HG02571 (cell line): ENCODE measurements at regions not wholly inside any gene's neighbourhood (a gene's known extent, or its start where the extent isn't known, plus 50 kb on each side); places are given as distances from the start of the nearest gene placed in this dataset.

Experiments used
- ATAC-seq: cut with Tn5 transposase; IDR thresholded peaks from one replicate; pipeline ENCODE4 v1.9.1; 2021; ENCODE audit warnings: mild to moderate bottlenecking, moderate library complexity; ENCODE audit not compliant: unreplicated experiment

DNA sequence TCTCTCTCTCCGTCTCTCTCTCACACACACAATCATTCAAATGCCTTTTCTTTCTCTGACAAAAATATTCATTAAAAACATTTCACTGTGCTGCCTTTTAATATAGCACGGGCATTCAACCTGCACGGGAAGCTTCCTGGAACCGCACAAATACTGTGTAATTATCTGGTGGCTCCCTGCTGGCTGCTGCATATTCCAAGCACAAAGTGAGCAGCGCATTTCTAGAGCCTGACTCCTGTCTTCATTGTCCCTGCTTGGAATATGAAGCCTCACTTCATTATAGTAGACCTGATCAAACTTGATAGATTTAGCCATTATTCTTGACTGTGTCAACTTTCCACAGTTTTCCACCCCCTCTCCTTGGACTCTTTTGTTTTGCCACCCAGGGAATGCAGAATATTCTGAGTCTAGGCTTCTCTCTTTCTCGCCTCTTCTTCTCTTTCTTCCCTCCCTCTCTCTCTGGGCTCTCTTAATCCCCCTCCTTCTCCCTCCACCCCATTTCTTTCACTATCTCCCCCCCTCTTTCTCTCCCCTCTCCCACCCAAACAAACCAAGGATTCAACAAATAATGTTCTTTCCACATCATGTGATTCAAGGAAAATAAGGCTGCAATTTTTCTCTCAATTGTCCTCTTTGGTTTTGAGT lies 672.1 kb upstream of the FANCL start:
- no peak for ATAC-seq

DNA sequence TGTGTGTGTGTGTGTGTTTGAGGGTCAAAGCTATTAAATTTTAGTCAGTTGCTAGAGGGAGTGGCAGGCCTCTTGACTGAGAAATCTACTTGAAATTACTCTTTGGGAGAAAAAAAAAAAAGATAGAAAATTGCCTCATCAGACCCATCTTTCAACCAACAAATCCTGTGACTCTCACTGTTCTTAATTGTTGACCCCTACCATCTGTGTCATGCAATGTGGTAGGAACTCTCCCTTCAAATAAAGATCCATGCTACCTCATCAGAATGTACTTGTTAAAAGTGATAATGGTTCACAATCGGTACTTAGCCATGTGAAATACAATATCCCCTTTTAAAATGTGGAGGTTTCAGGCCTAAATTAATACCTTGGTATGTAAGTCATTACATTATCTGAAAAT lies 670.8 kb upstream of the FANCL start:
- no peak for ATAC-seq

DNA sequence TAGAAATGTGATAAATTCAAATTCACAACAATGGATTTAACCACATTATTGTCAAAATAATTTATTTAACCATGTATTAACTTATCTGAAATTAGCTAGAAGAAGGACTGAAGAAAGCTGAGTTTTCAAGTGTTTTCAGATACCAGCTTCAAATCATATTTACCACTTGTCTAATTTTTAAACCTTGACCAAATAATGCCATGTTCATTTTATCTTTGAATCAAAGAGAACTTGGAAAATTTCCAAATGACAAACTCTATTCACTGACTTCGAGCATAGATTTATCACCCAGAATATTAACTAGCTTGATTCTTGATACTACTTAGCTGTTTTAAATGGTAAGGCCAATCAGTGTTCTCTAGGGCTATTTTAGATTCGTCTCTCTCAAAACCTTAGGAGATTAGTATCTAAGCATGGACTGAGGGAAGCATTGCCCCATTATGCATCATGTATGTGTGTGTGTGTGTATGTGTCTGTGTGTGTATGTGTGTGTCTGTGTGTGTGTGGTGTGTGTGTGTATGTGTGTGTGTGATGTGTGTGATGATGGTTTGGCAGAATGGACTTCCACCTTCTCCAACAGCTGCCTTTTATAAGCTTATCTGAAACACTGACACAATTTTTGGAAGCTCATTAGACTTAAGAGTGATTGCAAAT lies 667.5 kb upstream of the FANCL start:
- no peak for ATAC-seq

DNA sequence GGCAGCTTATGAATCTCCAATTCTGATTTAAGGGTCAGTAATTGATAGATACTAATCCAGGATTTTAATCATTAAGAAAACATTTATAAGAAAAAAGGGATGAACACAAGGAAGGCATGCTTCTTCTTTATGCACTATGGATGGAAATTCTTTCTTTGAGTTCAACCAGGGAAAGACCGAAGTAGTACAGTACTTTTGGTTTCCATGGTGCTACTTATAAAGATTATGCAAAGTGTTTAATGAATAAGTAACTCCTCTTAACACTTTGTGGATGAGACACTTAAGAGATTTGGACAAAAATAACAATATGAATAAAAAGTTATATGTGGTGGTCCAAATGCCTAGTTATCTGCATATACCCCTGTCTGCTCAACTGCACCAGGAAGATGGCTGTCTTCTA lies 666.5 kb upstream of the FANCL start:
- ATAC-seq, result no peak

DNA sequence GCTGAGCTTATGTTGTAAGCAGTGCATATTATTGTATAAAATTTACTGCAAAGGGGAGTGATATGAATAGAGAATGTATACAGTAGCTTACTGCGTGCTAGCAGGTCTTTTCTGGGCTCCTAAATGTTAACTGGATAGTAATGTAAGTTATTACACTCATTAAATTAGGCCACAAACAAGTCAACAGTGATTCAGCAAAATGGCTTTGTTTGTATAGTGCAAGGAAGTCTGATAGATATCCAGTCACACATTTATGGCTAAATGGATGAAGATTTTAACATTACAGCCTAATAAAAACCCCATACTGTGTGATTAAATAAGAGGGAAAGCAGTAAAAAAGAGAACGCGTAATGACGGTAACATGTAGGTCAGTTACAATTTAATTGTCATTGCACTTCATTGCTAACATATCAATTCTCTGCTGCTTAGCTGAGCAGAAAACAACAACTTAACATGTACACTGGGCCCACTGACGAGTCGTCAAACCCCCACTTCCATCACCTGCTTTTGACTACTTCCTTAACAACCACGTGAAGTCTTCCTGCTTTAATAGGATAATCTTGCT lies 665.0 kb upstream of the FANCL start:
- no peak for ATAC-seq

DNA sequence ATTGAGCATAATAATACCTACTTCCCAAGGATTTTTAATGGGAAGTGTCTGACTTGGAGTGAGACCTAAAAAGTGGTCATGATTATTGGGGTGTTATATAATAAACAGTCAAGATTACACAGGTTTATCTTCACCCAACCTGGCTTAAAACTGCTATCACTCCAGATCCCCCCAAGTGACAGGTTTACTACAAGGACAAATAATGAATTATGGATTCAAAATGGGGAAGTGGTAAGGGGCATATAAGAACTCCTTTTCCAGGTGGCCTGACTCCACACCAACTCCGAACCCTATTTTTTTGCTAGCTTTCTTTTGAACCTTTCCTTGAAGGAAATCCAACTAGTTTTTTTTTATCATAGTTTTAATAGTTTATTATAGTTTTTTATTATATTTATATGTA lies 663.0 kb upstream of the FANCL start:
- no peak for ATAC-seq

DNA sequence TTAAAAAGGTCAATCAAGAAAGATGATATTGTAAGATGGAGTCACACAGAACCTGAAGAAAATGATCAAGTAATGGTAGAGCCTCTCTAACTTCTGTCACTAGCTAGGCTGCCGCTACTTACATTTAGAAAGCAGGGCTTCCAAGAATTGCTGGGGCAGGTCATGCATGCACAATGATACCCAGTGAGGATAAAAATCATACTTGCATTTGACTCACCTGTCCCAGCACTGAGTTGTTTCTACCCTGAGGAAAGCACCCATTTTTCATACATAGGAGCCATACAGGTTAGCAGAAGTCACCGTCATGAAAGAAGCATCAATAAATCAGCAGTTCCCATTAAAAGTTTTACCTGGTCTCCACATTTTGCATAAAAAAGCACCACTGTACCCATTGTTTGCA lies 662.3 kb upstream of the FANCL start:
- no peak for ATAC-seq

DNA sequence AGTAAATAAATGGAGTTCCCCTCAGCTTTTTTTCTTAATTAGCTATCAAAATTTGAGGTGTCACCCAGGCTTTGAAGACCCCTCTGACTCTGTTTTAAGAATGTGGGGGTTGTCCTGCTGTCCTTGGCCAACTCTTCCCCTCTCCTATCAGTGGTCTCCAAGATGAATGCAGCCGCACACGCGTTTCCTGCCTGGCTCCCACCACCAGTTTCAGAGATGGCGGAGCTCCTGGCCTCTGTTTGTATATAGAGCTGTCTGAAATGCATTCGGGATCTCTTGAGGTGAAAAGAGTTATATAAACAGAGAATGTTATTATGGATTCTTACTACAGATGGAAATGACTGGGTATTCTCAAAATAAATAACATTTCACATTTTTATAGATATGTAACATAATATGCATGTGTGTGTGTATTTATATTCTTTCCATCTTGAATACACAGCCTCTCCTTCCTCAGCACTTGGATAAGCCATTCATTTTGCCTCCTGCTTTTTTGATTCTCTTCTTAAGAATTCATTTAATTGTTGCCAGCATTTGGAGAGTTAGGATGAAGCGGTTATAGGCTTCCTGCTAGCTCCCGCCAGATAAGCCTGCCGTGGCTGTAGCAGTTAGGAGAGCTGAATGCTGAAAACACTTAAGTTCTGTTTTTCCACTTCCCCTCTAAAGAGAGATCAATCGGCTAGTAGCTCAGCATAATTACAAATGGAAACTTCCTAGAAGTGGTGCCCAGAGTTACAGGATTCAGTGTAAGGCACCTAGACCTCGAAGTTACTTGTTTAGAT lies 659.3 kb upstream of the FANCL start:
- no peak for ATAC-seq

DNA sequence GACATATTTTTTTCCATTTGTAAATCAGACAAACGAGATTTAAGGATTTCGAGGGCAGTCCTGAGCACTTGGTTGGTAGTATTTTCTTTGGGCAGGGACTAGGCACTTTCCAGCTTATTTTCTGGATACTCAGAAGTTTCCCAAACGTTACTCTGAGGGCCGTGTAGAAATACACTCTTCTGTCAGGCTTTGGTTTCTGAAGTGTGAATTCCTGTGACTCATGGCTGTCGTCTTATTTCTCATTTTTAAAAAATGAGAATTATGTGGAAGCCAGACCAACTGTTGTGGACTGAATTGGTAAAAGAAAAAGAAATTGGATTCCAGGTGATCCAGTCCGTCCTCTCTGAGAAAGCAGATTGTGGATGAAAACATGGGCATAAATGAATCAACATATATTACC lies 658.6 kb upstream of the FANCL start:
- no peak for ATAC-seq

DNA sequence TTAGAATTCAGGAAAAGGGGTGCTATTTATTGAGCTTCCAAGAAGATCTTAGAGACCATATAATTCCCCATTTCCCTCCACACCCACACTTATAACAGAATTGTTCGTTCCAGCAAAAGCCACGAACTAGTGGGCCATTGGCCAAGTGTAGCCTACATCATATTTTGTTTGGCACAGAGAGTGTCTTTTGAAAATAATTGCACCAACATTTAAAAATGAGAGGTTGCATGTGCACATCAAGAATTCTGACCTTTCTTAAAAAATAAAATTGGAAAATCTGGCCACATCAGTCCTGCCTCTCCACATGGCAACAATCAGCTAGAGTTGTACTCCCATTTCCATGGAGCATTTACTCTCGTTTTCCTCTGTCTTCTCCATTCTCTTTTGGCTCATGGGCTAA lies 655.5 kb upstream of the FANCL start:
- ATAC-seq, result no peak

DNA sequence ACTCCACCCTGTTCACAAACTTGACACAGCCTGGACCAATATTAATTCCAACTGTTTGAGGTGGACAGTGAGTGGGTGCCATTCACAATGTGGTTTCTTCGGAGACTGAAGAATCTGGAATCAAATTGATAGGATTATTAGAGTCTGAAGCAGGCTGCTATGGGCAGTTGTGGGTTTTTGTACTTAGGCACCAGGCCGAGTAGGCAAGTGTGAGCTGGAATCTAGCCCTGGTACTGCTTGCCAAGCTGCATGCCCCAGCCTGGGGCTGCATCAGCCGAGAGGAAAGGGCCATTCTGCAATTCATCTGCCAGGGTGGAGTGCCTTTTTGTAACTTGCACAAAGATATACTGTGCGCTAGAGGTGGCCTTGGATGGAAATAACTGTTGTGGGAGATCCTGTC lies 654.7 kb upstream of the FANCL start:
- ATAC-seq, result no peak

DNA sequence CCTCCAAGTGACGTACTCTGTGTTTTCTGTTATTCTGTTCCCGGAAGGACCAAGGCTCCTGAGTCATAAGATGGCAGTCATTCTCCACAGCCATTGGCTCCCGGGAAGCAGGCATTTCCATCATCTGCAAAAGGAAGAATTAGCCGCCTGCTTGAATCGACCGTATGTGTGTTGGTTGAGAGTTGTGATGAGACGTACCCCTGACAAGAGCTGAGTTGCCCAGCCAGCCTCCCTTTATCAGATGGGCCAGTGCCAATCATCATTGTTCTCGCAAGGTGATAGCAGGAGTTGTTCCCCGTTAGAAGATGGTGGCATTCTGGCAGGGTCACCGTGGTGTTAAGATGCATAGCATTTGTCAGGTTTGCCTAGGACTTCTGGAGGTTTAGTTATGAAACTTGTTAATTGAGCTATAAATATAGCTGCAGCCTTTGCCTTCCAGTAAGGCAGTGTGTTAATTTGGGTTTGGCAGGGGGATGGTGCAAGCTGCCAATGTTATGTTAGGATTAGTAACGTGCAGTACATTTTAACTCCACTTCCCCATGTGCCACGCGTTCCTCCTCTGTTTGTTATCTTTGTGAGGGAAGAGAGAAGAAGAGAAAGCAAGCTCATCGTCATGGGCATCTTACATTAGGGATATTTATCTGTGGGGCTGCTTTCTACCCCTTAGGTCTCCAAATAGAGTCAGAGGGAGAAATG lies 652.7 kb upstream of the FANCL start:
- no peak for ATAC-seq

DNA sequence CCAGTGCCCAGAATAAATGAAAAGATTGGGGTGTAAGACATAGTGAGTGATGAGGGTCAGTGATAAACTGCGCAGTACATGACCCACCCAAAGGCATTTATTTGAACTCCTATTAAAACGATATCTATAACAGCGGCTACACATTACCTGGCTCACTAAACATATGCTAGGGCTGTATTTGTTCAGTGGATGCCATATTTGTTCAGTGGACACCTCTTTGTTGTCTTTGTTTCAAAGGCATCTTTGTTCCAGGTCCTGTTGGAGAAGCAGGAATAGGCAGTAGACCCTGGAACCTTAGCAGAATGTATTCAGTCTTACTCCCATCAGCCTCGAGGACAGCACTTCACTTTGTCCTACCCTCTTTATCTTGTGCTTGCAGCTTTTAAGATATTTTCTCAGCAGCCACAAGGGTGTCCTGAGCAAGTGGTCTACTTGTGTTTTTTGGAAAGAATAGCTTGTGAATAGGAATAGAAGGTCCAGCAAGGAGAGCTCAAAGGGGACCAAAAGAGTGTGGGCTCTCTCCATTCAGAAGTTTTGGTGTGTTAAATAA lies 650.8 kb upstream of the FANCL start:
- no peak for ATAC-seq

DNA sequence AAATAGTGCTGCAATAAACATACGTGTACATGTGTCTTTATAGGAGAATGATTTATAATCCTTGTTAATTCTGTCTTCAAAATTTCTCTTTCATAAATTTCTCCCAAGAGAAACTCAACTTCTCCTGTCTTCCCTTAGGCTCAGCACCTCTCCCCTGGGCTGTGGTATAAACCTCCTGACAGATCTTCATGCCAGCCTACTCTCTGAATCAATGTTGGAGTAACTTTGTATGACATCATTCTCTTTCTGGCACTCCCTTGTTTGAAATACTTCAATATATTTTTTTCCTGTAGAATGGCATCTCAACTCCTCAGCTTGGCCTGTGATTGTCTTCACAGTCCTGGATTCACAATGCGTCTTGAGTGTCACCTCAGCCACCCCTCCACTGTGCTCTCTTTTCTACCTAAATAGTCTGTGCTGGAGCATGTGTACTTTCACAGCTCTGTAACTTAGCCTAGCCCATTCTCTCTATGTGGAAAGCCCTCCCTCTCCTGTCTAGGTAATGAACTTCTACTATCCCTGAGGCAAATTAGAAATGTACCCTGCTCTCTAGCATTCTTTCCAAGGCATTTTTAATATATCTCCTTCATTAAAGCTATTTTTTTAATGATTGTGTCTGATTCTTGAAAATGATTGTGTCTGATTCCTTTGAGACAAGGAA lies 649.9 kb upstream of the FANCL start:
- ATAC-seq, result no peak

DNA sequence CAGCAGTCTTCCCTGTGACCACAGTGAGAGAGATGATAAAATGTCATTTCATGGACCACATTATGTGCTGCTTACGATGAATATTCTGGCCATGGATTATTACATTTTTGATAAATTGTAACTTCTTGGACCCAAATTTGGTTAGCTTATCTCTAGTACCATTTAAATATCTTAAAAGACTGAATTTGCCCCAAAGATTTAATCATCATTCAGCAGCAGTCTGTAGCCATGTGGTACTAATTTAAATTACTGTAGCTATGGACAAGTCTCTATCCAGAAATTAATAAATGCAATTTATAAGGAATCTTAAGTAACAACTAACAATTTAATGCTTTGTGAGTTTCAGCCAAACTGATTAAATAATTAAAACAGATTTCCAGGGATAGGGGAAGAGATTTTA lies 644.9 kb upstream of the FANCL start:
- ATAC-seq, result no peak

DNA sequence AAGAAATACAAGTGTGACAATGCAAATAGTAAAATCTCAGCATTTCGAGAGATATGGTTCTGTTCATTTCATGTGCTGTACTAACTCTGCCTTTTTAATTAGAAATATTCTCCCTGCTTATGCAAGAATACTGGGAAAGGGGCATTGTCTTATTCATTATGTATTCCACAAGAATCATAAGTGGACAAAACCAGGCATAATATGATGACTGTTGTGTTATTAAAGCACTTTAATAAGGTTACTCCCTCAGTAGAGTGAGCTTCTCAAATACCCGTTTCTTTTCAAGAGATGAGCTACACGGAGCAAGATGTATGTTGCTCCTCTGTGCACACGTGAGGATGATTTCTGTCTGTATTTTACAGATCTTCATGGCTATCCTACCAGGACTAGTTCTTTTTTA lies 638.7 kb upstream of the FANCL start:
- ATAC-seq, result no peak

DNA sequence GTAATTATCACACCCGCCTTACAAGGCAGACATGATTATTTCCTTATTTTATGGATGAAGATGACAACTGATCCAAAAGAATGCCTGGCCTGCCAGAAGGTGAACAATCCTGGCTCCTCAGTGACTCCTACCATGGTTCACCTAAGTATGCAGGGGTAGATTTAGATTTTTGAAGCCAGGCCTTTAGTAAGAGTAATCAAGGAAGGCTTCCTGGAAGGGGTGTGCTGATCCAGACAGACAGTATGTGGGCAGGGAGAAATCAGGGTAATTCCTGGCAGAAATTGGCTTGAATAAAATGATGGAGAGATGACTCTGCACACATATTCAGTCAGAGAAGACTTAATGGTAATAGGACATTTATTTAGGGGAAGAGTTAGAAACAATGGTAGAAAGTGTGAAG lies 637.7 kb upstream of the FANCL start:
- no peak for ATAC-seq

DNA sequence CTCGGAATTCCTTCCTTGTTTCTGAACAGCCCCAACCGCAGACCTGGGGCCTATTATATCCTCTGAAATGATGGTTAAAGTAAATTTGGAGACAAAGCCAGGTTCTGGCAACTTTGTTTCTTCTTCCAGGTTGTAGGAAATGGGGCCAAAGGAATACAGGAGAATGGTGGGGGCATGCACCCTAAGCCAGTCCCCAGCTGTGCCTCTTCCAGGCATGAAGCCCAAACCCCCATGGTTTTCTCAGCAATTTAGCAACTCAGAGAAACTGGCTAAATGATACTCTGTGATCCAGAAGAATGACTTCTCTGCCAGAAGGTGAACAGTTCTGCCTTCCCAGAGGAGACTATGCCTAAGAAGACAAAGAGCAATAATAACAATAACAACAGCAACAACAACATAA lies 635.0 kb upstream of the FANCL start:
- ATAC-seq, result no peak

DNA sequence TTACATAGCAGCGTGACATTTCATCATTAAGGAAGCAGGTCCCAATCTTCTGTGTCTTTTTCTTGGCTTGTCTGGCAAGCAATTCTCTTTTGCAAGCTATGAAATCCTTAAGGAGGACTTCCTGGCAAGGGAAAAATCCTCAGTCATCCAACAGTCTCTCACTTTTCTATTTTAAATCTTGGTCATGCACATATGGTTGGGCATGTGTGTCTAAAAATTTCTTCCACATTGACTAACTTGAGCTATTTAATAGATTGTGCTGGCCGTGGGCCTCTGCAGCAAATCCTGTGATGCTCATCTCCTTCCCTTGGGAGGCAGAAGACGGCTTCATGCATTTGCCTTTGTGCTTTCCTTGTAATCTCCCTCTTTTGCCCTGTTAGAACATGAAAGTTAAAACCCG lies 634.3 kb upstream of the FANCL start:
- no peak for ATAC-seq

DNA sequence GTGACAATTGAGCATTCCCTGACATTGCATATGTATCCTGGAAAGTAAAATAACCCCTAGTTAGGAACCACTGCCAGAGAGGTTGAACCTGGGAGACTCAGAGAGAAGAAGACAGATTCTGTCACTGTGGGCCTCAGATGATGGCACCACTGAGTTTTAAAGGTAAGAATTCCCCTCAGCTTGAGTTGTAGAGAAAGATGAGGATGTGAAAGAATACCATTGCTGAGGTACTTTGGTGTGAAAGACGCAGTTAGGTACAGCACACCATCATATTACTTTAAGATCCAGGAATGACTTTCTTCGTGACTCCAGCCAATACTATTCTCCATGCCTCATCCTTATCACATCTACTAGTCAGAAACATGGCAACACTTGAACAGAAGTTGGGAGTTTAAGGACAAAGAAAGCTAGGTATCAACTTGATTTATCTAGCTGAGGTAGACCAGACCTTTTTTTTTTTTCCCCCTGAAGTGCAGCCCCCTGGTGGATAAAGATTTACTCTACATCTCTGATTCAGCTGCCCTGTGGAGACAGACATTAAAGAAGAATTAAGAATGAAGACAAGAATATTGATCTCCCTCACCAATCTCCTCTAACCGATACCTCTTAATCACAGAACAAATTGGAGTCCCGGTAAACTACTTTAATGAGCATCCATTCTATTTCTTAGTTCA lies 630.5 kb upstream of the FANCL start:
- ATAC-seq, result no peak
